ENCODE measurements at regions not wholly inside any gene's neighbourhood (a gene's known extent, or its start where the extent isn't known, plus 50 kb on each side); places are given as distances from the start of the nearest gene placed in this dataset.

DNA sequence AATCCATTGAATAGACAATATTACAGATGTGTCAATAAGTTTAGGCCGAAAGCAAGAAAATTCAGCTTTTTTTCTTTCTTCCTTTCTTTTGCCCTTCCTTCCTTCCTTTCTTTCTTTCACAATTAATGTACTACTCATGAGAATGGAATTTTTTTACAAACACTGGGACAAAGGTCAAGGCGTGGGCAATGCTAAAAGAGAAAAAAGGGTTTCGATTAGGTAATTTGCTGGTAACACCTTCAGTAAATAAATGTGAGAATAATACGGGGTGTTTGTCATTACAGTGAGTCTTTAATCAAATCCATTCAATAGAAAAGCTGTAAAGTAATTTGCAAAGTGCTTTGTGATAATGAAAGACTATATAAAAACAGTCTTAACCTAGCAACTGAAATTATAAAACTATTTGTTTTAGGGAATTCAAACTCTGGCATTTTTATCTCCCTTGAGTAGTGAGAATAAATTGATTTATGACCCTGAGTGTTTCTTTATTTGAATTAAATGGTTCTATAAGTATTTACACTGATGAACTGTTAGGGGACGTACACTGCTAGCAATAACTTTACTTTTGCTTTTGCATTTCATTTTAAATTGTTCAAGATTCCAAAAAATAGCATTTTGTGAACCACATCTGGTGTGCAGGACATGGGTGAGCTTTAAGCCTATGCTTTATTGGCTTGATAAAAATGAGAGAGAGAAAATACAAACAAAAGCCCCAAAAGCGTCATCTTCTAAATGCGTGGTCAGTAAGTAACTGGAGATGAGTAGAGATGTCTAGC, 104.2 kb upstream of the THRB start:
- no peak for DNase-seq

GRCh38 chr3:24601066-24601939, 106.7 kb upstream of the THRB start:
- DNase-seq: no peak

DNA sequence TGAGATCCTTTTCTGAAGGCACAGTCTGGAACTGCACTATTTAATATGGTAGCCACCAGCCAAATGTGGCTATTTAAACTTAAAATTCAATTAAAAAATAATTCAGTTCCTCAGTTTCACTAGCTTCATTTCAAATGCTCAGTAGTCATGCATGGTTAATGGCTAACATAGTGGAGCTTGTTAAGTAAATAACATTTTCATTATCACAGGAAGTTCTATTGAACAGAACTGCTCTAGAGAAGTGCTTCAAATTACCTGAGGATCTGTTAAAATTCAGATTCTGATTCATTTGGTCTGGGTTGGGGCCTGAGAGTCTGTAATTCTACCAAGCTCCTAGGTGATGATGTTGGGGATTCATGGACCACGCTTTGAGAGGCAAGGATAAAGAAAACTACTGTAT, 109.6 kb upstream of the THRB start:
- no peak for DNase-seq

DNA sequence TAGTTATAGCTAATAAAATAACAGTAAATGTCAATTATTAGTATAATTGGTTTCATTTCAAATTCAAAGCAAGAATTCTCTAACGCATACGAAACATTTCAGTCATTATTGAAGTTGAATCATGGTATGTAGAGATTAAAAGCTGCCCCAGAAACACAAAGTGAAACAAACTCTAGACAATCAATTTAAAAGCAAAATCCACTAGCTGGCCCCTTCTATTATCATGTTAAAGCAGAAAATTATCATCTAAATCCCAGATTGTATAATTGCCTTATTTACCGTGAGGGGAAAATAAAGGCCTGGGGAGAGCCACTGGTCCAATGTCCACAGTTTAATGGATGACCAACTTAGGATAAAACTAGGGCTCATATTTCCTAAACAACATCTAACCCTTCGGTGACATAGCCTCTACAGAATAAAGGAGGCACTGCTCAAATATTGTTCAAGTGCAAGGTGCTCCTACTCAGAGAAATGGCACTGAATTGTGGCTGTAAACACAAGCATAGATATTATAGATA, 110.9 kb upstream of the THRB start:
- DNase-seq: no peak

GRCh38 chr3:24607281-24607680, 112.6 kb upstream of the THRB start:
- DNase-seq: no peak

DNA sequence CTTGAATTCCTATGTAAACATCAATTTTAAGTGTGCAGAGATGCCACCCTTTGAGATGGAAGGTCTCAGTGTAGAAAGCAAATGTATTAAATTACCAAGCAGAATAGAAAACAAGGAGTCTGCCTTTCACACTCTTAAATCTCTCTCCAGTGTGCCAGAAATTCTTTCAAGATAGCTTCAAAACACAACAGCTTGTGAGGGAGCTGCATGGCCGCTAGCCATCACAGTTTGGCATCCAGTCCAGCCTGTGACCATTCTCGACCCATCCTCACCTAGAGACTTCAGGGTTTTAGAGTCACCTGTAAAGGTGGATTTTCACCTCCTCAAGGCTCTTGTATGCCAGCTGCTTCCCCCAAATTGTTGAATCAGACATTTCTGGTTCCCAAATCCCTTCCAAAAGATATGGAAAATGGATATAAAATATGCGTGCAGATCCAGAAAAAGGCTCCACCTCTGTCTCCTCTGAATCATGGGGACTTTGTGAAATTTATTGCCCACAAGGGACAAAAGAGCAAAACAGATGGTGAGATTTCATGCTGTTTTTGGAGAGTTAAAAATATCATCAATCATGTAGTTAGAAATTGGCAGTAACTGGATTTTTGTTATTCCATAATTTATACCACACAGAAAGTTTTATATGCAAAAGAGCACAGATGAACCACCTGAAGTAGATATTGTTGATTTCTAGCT, 114.2 kb upstream of the THRB start:
- no peak for DNase-seq

DNA sequence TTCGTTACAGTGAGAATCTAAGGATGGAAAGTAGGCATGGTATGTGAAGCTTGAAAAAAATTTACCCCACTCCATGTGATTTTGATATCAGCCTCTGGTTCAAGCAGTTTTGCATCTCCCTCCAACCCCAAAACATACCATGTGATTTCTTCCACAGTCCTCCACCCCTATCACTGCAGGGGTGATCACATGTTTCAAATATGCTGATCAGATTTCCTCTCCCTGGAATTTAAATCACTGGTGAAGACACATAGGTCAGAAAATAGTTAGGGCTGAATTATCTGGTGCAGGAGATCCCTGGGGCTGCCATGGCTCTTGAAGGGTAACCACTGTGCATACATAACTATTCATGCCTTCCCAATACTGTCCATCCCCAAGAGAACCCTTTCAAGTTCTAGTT, 119.7 kb upstream of the THRB start:
- no peak for DNase-seq

- no peak for DNase-seq
Measured at GRCh38 chr3:24615177-24615576, 120.5 kb upstream of the THRB start.

DNA sequence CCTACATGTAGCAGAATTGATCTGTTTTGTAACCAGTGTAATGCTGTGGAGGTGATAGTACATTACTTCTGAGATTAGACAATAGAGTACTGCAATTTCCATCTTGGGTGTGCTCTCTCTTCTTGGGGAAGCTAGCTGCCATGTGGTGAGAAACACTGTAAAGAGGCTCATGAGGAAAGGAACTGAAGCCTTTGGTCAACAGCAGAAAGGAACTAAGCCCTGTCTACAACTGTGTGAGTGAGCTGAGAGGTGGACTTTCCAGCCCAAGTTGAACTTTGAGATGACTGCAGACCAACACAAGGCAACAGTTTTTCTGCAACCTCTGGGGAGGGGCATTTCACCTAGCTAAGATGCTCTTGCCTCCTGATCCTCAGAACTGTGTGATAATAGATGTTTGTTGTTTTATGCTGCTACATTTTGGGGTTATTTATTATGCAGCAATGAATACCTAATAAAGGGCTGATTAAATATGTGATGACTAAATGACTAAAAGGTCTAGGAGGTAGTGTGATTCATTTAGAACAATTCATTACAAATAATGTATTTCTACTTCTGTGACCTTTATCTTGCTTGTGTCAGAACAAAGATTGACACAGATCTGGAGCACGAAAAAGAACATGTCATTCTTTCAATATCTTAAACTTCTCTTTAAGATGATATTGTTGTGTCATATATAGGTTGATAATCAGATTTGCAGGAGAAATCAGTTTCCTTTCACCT, 121.6 kb upstream of the THRB start:
- no peak for DNase-seq

- no peak for DNase-seq
Measured at GRCh38 chr3:24622138-24622537, 127.5 kb upstream of the THRB start.

- no peak for DNase-seq
Measured at GRCh38 chr3:24622696-24623225, 128.1 kb upstream of the THRB start.

DNA sequence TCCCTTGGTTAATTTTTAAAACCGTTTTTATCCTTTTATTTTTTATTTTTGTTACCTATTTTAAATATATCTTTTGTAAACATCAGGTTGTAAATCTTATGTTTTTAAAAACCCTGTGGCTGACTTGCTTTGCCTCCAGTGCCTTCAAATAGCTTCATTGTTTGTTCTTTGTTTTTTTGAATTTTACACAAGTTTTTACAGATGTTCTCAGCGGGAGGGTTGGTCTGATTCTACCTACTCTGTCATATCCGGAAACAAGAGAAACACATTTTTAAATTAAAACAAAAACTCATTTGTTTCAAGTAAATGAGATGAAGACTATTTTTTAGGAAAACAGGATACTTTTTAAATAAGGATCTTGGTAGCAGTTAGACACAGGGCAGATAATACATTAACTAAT, 129.0 kb upstream of the THRB start:
- no peak for DNase-seq

GRCh38 chr3:24624938-24625681, 130.5 kb upstream of the THRB start:
- no peak for DNase-seq

DNA sequence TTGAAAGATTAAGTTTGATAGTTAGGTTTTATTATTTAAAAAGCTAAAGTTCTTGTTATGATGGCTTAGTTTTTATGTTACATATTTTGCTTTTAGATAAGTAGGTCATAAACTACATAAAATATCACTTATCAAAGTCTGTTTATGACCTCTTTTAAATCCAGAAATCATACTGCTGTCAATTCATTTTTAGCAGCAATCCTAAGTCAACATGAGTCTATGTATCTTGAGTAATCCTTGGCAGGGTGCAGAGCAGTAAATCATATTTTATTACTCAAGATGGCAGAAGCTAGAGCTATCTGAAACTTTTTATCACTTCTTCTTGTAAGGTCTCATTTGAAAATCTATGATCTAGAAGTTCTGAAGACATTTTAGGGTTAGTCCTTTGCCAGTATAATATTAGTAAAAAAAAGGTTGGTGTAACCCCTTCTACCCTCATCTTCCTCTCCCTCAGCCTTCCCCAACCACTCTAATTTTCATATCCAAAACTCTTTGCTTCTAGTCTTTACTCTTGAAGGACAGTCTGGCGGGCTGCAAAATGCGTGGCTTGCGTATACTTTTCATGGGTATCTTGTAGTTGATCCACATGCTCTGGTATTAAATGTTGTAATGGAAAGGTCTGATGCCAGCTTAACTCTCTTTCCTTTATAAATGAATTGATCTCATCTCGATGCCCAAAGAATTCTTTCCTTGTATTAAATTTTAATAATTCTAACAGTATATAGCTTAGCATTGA, 134.0 kb upstream of the THRB start:
- DNase-seq: no peak

DNA sequence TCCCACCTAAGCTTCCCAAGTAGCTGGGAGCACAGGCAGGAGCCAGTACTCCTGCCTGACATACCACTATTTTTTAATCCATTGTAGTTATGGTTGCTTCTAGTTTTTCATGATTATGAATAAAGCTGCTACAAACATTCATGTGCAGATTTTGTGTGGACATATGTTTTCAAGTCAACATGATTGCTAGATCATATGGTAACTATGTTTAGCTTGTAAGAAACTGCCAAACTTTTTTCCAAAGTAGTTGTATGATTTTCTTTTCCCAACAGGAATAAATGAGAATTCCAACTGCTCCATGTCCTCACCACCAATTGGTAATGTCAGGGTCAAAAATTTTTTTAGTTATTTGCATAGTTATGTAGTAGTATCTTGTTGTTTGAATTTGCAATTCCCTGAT, 136.8 kb upstream of the THRB start:
- no peak for DNase-seq

- DNase-seq: no peak
Measured at GRCh38 chr3:24639061-24639460, 144.4 kb upstream of the THRB start.

DNA sequence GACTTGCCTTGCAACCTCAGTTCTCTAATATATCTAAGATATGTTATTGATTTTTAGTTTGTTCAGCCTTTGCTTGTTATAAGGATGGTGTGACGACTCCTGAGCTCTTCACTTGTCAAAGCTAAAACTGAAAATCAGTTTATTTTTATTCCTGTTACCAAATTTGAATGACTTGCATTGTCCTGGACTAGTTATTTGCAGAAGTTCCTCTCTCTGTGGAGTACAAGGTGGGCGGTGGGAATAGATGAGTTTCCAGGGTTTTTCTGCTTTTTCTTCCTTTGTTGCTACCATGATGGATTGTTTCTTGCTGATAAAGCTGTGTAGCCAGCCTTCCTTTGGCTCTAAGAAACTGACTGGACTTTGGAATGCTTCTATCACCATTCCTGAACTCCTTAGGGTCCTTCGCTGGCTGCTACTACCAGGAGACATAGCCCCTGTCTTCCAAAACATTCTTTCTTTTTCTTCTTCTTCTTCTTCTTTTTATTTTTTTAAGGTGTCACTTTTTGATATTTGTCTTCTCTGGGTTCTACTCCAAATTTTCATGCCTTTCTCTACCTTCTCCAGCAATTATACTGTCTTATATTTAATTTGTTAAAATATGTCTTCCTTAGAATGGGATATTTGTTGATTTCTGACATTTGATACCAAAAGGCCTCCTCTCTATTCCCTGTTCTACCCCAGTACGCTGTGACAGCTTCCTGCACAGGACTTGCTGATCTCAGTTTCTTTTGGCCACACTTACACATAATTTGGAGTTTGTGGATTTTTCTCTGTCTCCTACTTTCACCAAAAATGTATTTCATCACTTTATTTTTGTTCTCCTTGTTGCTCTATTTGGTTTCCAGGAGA, 145.1 kb upstream of the THRB start:
- DNase-seq: no peak

GRCh38 chr3:24640330-24640877, 145.8 kb upstream of the THRB start:
- DNase-seq: no peak

- no peak for DNase-seq
Measured at GRCh38 chr3:24641628-24642027, 147.0 kb upstream of the THRB start.

DNA sequence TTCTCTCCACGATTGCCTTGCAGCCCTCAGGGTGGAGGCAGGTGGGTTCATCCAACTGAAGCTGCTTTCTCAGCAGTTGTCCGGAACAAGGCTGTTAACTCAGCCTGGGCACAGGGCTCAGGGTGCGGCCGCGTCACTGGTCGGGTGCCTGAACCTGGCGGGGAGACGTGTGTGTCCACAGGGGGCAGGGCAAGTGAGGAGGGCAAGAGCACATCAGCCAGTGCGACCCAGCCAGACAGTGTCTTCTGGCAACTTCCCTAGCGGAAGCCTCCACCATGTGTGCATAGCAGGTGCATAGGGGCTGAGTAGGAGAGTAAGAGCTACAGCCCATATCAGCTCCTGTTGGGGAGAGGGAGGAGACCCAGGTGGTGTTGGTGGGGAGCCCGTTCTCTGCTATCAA, 150.4 kb upstream of the THRB start:
- DNase-seq: no peak
